Thyroid gland (tissue), 4 donors: ENCODE measurements at regions not wholly inside any gene's neighbourhood (a gene's known extent, or its start where the extent isn't known, plus 50 kb on each side); places are given as distances from the start of the nearest gene placed in this dataset.

Source experiments
- DNase-seq, 2 donors: peaks; one replicate each; pipeline ENCODE4 v3.0.0-alpha.2; 2019
- H3K27ac ChIP-seq, 3 donors: fragments of 200-600 bp; sonication (generic); 1 replicate in 2 of 3; 2 replicates in 1 of 3; pipeline ENCODE4 v1.5.1; 2016 to 2019; ENCODE audit warnings: mild to moderate bottlenecking in 1 of 3, moderate library complexity in 1 of 3
- H3K27me3 ChIP-seq: fragments of 200-600 bp; sonication (generic); one replicate; pipeline ENCODE4 v1.5.1; 2019
- H3K36me3 ChIP-seq, 2 donors: fragments of 200-600 bp; sonication (generic); one replicate each; pipeline ENCODE4 v1.5.1; 2016 to 2019
- H3K4me1 ChIP-seq, 2 donors: fragments of 200-600 bp; sonication (generic); one replicate each; pipeline ENCODE4 v1.5.1; 2017 to 2019
- H3K4me3 ChIP-seq, 3 donors: fragments of 200-600 bp; sonication (generic); replicated peaks in 1 of 3; 1 replicate in 2 of 3; 2 replicates in 1 of 3; pipeline ENCODE4 v1.5.1; 2016; ENCODE audit warnings: mild to moderate bottlenecking in 1 of 3
- H3K9me3 ChIP-seq: fragments of 200-600 bp; sonication (generic); one replicate; pipeline ENCODE4 v1.5.1; 2017
- POLR2A ChIP-seq, 2 donors: fragments of 450-650 bp; IDR thresholded peaks; one replicate each; pipeline ENCODE4 v1.6.1; 2017; ENCODE audit warnings: antibody characterized with exemption in 2 of 2, mild to moderate bottlenecking in 2 of 2, moderate library complexity in 1 of 2
- WGBS, 2 donors: methylation state at CpG; one replicate each; pipeline ENCODE4 v1.1.5; 2017; 5-methylcytosine and 5-hydroxymethylcytosine counted together
- intact Hi-C: fragments of 100-400 bp; cut with DNase I; formaldehyde crosslinking; loops from one replicate; pipeline ENCODE4 v1.15.1; 2023
- TF ChIP-seq, protein P1 (sequence below), 6 experiments: fragments of 200-600 bp in 3 of 6; fragments of 450-650 bp in 3 of 6; sonication (generic) in 3 of 6; IDR thresholded peaks; one replicate each; pipeline ENCODE4 v1.5.1; 2016 to 2019; ENCODE audit warnings: antibody characterized with exemption in 6 of 6, mild to moderate bottlenecking in 2 of 6, inconsistent platforms in 1 of 6, moderate library complexity in 1 of 6

DNA sequence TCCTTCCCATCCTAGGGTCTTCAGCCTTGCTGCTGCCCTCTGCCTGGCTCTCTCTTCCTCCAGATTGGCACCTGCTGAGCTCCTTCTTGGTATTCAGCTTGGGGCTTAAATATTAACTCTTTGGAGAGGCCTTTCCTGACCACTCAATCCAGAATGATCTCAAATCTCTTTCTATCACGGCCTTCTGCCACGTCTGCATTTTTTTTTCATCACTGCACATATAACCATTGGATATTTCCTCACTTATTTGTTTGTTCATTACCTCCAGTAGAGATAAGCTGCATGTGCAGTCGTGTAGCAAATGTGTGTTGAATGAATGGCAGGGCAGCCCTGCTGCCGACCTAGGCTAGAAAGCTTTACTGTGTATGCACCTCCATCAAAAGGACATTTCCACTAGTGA, 51.6 kb upstream of the MPP7 start:
- DNase-seq = no peak
- Histone ChIP-seq H3K36me3 (no peaks in the 10 kb centered on the region), H3K9me3 (no peaks in the 10 kb centered on the region), H3K4me1 (no peaks in the 10 kb centered on the region), H3K27ac (no peak overlapping the region), H3K4me3 (no peak overlapping the region), H3K27me3 (no peaks in the 10 kb centered on the region)
- TF ChIP-seq, protein P1, sequence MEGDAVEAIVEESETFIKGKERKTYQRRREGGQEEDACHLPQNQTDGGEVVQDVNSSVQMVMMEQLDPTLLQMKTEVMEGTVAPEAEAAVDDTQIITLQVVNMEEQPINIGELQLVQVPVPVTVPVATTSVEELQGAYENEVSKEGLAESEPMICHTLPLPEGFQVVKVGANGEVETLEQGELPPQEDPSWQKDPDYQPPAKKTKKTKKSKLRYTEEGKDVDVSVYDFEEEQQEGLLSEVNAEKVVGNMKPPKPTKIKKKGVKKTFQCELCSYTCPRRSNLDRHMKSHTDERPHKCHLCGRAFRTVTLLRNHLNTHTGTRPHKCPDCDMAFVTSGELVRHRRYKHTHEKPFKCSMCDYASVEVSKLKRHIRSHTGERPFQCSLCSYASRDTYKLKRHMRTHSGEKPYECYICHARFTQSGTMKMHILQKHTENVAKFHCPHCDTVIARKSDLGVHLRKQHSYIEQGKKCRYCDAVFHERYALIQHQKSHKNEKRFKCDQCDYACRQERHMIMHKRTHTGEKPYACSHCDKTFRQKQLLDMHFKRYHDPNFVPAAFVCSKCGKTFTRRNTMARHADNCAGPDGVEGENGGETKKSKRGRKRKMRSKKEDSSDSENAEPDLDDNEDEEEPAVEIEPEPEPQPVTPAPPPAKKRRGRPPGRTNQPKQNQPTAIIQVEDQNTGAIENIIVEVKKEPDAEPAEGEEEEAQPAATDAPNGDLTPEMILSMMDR (IDR thresholded peaks at IDR 0.05) = no peak
- no peak for TF ChIP-seq POLR2A (IDR thresholded peaks at IDR 0.05)
- WGBS, 2 donors = 75 to 85% methylated on average over 4 of the region's 4 CpGs
- intact Hi-C loops = no loop called here

DNA sequence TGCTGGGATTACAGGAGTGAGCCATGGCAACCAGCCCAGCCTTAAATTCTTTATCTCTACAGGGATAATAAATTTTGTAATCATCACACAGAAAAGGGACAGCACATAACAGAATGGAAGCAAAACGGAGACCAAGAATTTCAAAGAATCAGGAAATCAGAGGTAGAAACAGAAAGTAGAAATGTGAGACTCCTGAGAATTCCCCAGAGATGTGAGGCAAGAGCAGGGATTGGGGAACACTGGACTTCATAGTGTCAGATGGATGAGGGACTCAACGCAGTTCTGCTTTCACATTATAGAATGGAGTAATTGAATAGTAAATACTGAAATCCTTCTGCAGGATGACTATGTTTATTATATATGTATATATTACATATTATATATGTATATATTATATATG, 52.5 kb upstream of the MPP7 start:
- no peak for DNase-seq
- intact Hi-C loops = no loop called here
- H3K9me3 ChIP-seq = no peaks in the 10 kb centered on the region
- no peaks in the 10 kb centered on the region for H3K36me3 ChIP-seq
- no peaks in the 10 kb centered on the region for H3K4me1 ChIP-seq
- H3K27me3 ChIP-seq = no peaks in the 10 kb centered on the region
- no peak overlapping the region for H3K27ac ChIP-seq
- H3K4me3 ChIP-seq = no peak overlapping the region
- TF ChIP-seq, protein P1 (IDR thresholded peaks at IDR 0.05) = no peak
- no peak for TF ChIP-seq POLR2A (IDR thresholded peaks at IDR 0.05)
- WGBS, 2 donors = 70 to 76% methylated on average over 2 of the region's 2 CpGs

DNA sequence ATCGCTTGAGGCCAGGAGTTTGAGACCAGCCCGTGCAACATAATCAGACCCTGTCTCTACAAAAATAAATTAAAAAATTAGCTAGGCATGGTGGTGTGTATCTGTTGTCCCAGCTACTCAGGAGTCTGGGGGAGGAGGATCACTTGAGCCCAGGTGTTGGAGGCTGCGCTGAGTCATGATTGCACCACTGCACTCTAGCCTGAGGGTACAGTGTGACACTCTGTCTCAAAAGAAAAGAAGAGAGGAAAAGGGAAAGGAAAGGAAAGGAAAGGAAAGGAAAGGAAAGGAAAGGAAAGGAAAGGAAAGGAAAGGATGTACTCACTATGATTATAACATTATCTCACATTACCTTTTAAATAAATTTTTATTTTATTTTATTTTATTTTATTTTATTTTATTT, 56.5 kb upstream of the MPP7 start:
- TF ChIP-seq, protein P1 (IDR thresholded peaks at IDR 0.05) = no peak
- no peak for TF ChIP-seq POLR2A (IDR thresholded peaks at IDR 0.05)
- no peaks in the 10 kb centered on the region for H3K4me1 ChIP-seq
- H3K27me3 ChIP-seq = no peaks in the 10 kb centered on the region
- no peaks in the 10 kb centered on the region for H3K36me3 ChIP-seq
- H3K9me3 ChIP-seq = no peaks in the 10 kb centered on the region
- DNase-seq = no peak
- 95 to 96% methylated on average over 3 of the region's 3 CpGs for WGBS, 2 donors
- no peak overlapping the region for H3K27ac ChIP-seq
- H3K4me3 ChIP-seq = no peak overlapping the region
- intact Hi-C loops = no loop called here

DNA sequence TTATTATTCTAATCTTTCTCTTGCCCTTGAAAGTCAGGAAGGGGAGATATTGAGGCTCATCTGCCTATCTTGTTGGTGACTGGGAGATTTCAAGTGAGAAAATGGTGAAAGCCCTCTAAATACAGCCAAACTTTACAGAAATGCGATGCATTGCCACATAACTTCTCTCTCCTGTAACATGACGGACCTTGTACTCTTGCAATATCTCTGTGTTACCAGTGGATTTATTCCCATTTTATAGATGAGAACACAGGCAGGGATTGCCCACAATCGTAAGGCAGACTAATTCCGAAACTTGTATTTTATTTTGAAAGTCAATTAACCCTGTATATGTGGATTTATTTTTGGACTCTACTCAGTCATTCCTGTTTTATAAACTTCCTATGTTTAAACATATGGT, 57.3 kb upstream of the MPP7 start:
- no peak overlapping the region for H3K27ac ChIP-seq
- no peak overlapping the region for H3K4me3 ChIP-seq
- intact Hi-C loops = no loop called here
- TF ChIP-seq POLR2A (IDR thresholded peaks at IDR 0.05) = no peak
- TF ChIP-seq, protein P1 (IDR thresholded peaks at IDR 0.05) = no peak
- no peaks in the 10 kb centered on the region for H3K4me1 ChIP-seq
- DNase-seq = no peak
- H3K27me3 ChIP-seq = no peaks in the 10 kb centered on the region
- H3K36me3 ChIP-seq = no peaks in the 10 kb centered on the region
- WGBS, 2 donors = 89 to 93% methylated on average over 4 of the region's 4 CpGs
- H3K9me3 ChIP-seq = no peaks in the 10 kb centered on the region

DNA sequence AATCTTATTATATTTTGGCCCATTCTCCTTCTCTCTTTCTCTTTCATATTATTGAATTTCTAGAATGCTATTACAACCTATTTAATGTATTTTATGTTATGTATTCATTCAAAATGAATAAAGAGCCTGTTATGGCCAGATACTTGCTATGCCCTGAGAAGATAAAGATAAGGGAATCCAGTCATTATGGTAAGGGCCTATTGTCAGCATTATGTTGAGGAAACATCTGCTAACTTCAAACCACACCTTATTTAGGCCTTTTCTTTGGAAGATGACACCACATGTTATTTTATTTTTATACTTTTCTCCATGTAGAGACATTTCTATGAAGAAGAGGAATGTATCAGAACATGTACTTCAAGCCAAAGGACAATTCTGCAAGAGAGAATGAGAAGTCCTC, 60.5 kb upstream of the MPP7 start:
- TF ChIP-seq POLR2A (IDR thresholded peaks at IDR 0.05) = no peak
- TF ChIP-seq, protein P1 (IDR thresholded peaks at IDR 0.05) = no peak
- no peak overlapping the region for H3K27ac ChIP-seq
- no peaks in the 10 kb centered on the region for H3K27me3 ChIP-seq
- H3K4me1 ChIP-seq = no peaks in the 10 kb centered on the region
- no peaks in the 10 kb centered on the region for H3K9me3 ChIP-seq
- H3K4me3 ChIP-seq = no peak overlapping the region
- no peak for DNase-seq
- no peaks in the 10 kb centered on the region for H3K36me3 ChIP-seq
- intact Hi-C loops = no loop called here
